ENCODE measurements at regions not wholly inside any gene's neighbourhood (a gene's known extent, or its start where the extent isn't known, plus 50 kb on each side); places are given as distances from the start of the nearest gene placed in this dataset.

DNA sequence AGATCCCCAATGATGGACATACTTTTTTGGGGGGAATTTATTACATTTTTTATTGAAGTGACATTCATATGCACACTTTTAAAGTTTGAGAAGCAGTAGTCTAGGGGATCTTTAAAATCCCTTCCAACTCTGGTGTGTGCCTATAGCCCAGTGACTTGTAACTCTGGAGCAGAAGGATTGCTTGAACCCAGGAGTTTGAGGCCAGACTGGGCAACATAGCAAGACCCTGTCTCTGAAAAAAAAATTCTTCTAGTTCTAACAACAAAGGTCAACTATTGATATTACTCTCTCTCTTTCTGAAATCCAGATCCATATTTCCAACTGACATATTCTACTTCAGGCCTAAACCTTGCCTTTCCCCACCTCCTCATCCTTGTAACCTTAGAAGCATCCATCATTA, 148.2 kb upstream of the SPRY4 start:
- Histone ChIP-seq H3K27me3 (replicated peaks in 1 of 2; ENCODE audit: control insufficient read depth in 2 of 2, insufficient read depth in 2 of 2, low read length in 1 of 2) (peaks cover 0 to 2% of the 10 kb centered on the region in 2 experiments; a peak in 1 of 4 replicates), H2AFZ (ENCODE audit: control insufficient read depth, low read depth, low read length) (no peak overlapping the region), H3K79me2 (ENCODE audit: control insufficient read depth, insufficient read depth, low read length) (no peaks in the 10 kb centered on the region), H3K4me3 (no peak overlapping the region), H3K36me3 (ENCODE audit: control insufficient read depth in 2 of 2, insufficient read depth in 2 of 2, low read length in 1 of 2) (no peaks in the 10 kb centered on the region), H3K27ac (ENCODE audit: control insufficient read depth, insufficient read depth) (no peak overlapping the region), H3K9me3 (replicated peaks; ENCODE audit: control insufficient read depth, insufficient read depth, low read length) (no peaks in the 10 kb centered on the region), H3K9ac (ENCODE audit: control insufficient read depth, insufficient read depth, low read length) (no peak overlapping the region), H3K4me1 (ENCODE audit: control insufficient read depth, insufficient read depth, low read length) (no peaks in the 10 kb centered on the region), H3K4me2 (ENCODE audit: control insufficient read depth, insufficient read depth) (no peak overlapping the region), H4K20me1 (ENCODE audit: control insufficient read depth, insufficient read depth) (no peaks in the 10 kb centered on the region; the same call in 1 of the 2 replicates)
- ChIA-PET SMC1A (ENCODE audit: uncharacterized antibody, unreplicated experiment) (interaction anchor here (1.6 kb wide), 1 partner anchor 18 kb away, joined by 3 read pairs; no protein-coding TSS in a partner anchor), RAD21 (ENCODE audit: unreplicated experiment) (no interaction called here), POLR2A (no interaction called here), CTCF (no interaction called here)
- intact Hi-C loops (cut with micrococcal nuclease; ENCODE audit: unreplicated experiment) (no loop called here), in situ Hi-C loops (cut with MboI) (no loop called here)
- DNase-seq (ENCODE audit: low read depth, low spot score) (no peak), FAIRE-seq (no peak), ATAC-seq (no peak)
- no peak for TF ChIP-seq NR2C2 (IDR thresholded peaks at IDR 0.05; ENCODE audit: borderline replicate concordance, control insufficient read depth, insufficient read length, low read depth)
- no peak for TF ChIP-seq SMC3 (IDR thresholded peaks at IDR 0.05; ENCODE audit: borderline replicate concordance, low read length)
- no peak for TF ChIP-seq PAX5 (IDR thresholded peaks at IDR 0.05; ENCODE audit: borderline replicate concordance, low read depth, low read length)
- no peak for TF ChIP-seq MEF2A (IDR thresholded peaks at IDR 0.05; ENCODE audit: insufficient read depth, low read depth, low read length)
- TF ChIP-seq, protein P1, sequence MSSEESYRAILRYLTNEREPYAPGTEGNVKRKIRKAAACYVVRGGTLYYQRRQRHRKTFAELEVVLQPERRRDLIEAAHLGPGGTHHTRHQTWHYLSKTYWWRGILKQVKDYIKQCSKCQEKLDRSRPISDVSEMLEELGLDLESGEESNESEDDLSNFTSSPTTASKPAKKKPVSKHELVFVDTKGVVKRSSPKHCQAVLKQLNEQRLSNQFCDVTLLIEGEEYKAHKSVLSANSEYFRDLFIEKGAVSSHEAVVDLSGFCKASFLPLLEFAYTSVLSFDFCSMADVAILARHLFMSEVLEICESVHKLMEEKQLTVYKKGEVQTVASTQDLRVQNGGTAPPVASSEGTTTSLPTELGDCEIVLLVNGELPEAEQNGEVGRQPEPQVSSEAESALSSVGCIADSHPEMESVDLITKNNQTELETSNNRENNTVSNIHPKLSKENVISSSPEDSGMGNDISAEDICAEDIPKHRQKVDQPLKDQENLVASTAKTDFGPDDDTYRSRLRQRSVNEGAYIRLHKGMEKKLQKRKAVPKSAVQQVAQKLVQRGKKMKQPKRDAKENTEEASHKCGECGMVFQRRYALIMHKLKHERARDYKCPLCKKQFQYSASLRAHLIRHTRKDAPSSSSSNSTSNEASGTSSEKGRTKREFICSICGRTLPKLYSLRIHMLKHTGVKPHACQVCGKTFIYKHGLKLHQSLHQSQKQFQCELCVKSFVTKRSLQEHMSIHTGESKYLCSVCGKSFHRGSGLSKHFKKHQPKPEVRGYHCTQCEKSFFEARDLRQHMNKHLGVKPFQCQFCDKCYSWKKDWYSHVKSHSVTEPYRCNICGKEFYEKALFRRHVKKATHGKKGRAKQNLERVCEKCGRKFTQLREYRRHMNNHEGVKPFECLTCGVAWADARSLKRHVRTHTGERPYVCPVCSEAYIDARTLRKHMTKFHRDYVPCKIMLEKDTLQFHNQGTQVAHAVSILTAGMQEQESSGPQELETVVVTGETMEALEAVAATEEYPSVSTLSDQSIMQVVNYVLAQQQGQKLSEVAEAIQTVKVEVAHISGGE (CRISPR knock-in tag; IDR thresholded peaks at IDR 0.05) = no peak
- TF ChIP-seq PML (IDR thresholded peaks at IDR 0.05; ENCODE audit: low read length) = no peak
- no peak for TF ChIP-seq ATF3 (IDR thresholded peaks at IDR 0.05; ENCODE audit: borderline replicate concordance, extremely low read depth, low read depth, low read length)
- TF ChIP-seq IRF3 (IDR thresholded peaks at IDR 0.05) = no peak
- no peak for TF ChIP-seq REST (IDR thresholded peaks at IDR 0.05; ENCODE audit: low read depth, low read length)
- no peak for TF ChIP-seq NFXL1 (IDR thresholded peaks at IDR 0.05; ENCODE audit: borderline replicate concordance)
- no peak for TF ChIP-seq MXI1 (IDR thresholded peaks at IDR 0.05; ENCODE audit: low read depth, low read length)
- TF ChIP-seq EZH2 (IDR thresholded peaks at IDR 0.05; ENCODE audit: borderline replicate concordance, control insufficient read depth, low read depth, low read length) = no peak
- TF ChIP-seq, protein P2, sequence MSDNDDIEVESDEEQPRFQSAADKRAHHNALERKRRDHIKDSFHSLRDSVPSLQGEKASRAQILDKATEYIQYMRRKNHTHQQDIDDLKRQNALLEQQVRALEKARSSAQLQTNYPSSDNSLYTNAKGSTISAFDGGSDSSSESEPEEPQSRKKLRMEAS (IDR thresholded peaks at IDR 0.05; ENCODE audit: low read depth, low read length) = no peak
- no peak for TF ChIP-seq WRNIP1 (IDR thresholded peaks at IDR 0.05; ENCODE audit: borderline replicate concordance, low read depth, low read length)
- TF ChIP-seq, protein P3, sequence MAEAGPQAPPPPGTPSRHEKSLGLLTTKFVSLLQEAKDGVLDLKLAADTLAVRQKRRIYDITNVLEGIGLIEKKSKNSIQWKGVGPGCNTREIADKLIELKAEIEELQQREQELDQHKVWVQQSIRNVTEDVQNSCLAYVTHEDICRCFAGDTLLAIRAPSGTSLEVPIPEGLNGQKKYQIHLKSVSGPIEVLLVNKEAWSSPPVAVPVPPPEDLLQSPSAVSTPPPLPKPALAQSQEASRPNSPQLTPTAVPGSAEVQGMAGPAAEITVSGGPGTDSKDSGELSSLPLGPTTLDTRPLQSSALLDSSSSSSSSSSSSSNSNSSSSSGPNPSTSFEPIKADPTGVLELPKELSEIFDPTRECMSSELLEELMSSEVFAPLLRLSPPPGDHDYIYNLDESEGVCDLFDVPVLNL (IDR thresholded peaks at IDR 0.05; ENCODE audit: low read depth, low read length) = no peak
- no TSS peak for BruUV-seq (replicated peaks)

Data from GM12878 (cell line).